NCI-H524 treated with DMSO at 0.1 percent for 48 hours (cell line): ENCODE measurements at regions not wholly inside any gene's neighbourhood (a gene's known extent, or its start where the extent isn't known, plus 50 kb on each side); places are given as distances from the start of the nearest gene placed in this dataset.

Source experiments
- DNase-seq: peaks from one replicate; lab custom pipeline; 2025; lab: John Stamatoyannopoulos, UW

DNA sequence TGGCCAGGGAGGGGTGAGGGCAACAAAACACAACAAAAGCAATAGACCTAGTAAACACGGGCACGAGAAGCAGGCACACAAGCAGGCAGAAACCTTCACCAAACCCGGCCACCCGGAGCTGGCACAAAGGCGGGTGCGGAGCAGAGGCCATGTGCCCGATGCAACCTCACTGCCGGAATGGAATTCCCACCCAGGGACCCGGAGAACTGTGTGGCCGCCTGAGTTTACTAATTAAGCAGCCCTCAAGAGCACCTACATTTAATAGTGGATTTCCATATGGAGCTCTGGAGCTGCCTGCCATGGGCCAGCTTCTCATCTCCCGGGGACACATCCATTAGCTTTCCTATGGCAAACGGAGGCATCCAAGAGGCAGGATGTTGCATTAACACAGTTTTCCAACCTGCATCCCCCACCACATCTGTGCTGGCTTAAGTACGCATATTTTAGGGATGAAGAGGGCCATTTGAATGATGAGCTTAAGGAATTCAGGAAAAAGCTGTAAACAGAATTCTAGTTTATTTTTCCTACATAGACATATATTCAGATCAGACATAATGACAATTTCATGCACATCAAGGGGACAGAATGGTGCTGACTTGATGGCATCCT lies 104.5 kb upstream of the SMIM21 start:
- DNase-seq: no peak

GRCh38 chr18:75531212-75531850 lies 103.8 kb upstream of the SMIM21 start:
- no peak for DNase-seq

GRCh38 chr18:75530566-75531211 lies 103.2 kb upstream of the SMIM21 start:
- no peak for DNase-seq

DNA sequence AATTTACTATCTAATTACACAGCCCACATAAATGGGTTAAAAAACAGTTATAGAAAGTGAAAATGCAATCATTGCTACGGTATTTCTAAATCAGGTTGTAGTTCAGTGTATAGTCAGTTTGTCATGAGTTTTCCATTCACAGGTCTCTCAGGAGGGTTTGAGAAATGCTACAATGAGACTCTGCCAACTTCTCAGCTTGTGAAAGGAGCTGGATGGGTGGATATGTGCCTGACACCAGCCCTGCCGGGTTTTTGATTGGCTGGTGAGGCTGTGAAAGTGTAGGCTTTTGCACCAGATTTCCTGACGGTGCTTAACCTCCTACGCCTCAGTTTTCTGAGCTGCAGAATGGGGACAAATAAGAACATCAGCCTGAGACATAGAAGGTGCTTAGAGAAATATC lies 102.6 kb upstream of the SMIM21 start:
- DNase-seq: no peak

DNA sequence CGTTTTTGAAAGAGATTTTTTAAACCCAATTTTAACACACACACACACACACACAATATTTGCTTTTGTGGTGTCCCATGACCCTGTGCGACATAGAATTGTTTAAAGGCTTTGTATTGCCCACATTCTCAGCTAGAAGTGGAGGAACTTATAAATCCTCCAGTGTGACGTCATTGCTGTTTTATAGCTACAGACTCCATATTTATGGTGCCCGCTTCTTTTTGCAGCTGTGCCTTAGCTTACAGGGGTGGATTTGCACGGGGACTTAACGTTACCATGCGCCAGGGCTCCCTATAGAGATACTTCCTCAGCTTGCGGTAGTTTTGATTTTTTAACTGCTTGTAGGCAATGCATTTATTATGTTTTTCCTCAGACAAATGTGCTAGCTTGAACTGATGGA lies 101.9 kb upstream of the SMIM21 start:
- DNase-seq: no peak

- no peak for DNase-seq
Observed at GRCh38 chr18:75527848-75528685, 100.6 kb upstream of the SMIM21 start.

- DNase-seq: no peak
Observed at GRCh38 chr18:75526038-75526437, 98.5 kb upstream of the SMIM21 start.

- DNase-seq: no peak
Observed at GRCh38 chr18:75525331-75525730, 97.8 kb upstream of the SMIM21 start.

DNA sequence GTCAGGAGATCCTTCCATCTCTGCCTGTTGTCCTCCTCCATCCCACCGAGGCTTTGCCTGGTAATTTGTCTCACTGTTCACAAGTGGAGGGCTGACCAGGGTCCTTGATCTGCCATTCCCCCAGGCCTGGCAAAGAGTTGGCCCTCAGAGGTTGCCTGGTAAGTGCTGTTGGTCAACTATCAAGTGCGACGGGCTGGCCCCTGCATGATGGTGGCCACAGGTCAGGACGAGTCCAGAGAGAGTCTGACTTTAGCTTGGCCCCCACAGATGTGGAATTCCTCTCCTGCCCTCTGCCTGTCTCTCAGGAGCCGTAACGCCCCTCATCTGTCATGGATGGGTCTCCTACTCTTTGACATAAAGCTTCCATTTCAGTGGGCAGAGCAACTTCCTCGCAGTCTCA lies 97.3 kb upstream of the SMIM21 start:
- DNase-seq: no peak

DNA sequence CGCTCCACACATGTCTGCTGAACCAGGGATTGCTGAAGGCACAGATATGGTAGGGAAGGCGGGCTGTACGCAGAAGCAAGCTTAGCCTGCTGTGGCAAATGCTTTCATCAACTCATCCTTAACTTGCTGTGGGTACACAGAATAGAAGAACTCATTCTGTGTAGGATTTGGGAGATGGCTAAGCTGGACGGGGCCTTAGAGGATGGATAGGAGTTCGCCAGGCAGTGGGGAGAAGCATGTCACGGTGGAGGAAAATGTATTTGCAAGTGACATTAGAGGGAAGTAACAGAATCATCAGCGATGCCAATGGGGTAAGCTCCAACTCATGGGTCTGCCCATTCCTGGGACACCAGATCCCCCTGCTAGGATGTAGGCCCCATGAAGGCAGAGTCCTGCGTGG lies 96.7 kb upstream of the SMIM21 start:
- DNase-seq: no peak

GRCh38 chr18:75521816-75522215 lies 94.3 kb upstream of the SMIM21 start:
- no peak for DNase-seq

GRCh38 chr18:75518007-75518406 lies 90.5 kb upstream of the SMIM21 start:
- DNase-seq: no peak

DNA sequence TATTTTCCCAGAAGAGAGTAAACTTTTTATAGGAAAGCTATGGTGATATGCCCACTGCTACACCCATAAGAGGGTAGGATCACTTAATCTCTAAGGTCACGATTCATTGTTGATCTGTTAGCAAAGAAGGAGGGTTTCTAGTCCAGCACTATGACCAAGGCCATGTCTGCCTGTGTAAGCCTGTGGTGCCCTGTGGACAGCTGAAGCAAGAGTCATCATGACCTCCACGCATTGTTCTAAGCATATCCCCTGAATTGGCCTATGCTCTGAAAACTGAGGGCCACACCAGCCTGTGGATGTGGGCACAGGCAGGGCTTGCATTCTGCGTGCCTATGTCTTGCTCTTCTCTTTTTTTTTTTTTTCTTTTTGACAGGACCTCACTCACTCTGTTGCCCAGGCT lies 89.8 kb upstream of the SMIM21 start:
- DNase-seq: no peak

- no peak for DNase-seq
Observed at GRCh38 chr18:75507636-75508035, 80.1 kb upstream of the SMIM21 start.

DNA sequence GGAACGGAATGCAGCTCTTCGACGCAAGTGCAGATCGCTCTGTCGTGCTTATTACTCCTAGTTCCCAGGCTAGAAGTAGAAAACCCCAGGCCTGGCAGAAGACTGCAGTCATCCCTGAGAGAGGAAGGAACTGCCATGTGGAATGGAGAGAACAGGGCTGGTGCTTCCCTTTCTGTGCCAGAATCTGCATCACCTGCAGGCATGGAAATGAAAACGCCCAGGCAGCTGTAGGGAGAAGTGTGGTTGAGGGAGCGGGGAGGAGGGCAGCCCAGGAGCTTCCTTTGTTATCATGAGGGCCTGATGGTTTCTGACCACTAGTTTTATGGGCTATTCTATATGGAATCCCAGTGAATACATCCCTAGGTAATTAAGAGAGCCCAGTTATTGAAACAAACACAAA lies 79.4 kb upstream of the SMIM21 start:
- DNase-seq: no peak

GRCh38 chr18:75504469-75504868 lies 77.0 kb upstream of the SMIM21 start:
- no peak for DNase-seq

- no peak for DNase-seq
Observed at GRCh38 chr18:75503615-75504014, 76.1 kb upstream of the SMIM21 start.

GRCh38 chr18:75502286-75502685 lies 74.8 kb upstream of the SMIM21 start:
- DNase-seq: no peak

GRCh38 chr18:75500545-75500944 lies 73.0 kb upstream of the SMIM21 start:
- DNase-seq: no peak

GRCh38 chr18:75497576-75498235 lies 70.2 kb upstream of the SMIM21 start:
- no peak for DNase-seq

DNA sequence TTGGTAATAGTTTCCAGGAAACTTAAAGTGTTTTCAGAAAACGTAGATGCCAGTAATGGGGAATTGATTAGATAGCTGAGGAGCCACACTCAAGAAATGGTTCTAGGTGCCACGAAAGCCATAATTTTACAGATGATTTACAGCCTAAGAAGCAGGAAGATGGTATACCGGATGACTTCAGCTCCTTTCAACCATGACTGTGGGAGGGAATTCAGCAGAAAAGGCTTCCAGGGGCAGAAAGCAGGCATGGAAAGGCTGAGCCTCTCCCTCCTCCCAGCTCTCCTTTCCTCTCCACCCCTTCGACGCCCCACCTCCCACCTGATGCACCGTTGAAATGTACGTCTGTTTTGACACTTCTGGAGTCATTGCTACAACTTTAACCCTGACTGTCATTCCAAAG lies 68.6 kb upstream of the SMIM21 start:
- no peak for DNase-seq

- DNase-seq: no peak
Observed at GRCh38 chr18:75492852-75493251, 65.3 kb upstream of the SMIM21 start.
